ENCODE measurements at regions not wholly inside any gene's neighbourhood (a gene's known extent, or its start where the extent isn't known, plus 50 kb on each side); places are given as distances from the start of the nearest gene placed in this dataset.

DNA sequence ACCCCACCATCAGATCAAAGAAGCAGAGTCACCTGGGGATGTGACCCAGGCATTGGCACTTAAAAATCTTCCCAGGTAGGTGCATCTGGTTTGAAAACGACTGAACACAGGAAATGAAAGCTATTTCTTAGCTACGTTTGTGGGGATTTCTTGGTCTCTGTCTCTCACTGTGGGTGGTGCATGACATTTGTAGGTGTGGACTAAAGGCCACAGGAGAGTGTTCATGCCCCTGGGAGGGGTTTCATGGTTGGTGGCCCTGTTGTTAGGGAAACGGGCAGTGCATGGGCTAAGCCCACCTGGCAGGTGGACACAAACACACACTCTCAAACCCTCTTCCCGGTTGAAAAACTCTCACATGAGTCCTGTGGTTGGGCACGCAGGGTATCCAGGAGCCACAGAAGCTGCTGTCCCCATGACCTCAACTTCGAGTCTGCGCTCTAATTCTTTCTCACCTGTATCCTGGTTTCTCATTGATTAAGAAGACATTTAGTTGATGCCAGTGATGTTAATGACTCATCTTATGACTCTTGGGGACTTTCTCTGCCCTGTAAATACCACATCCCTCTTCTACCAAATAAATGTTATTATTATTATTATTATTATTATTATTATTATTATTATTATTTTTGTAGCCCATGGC, 119.4 kb downstream of the MRPS6 start:
- DNase-seq (ENCODE audit: low read depth in 2 of 2): no peak

DNA sequence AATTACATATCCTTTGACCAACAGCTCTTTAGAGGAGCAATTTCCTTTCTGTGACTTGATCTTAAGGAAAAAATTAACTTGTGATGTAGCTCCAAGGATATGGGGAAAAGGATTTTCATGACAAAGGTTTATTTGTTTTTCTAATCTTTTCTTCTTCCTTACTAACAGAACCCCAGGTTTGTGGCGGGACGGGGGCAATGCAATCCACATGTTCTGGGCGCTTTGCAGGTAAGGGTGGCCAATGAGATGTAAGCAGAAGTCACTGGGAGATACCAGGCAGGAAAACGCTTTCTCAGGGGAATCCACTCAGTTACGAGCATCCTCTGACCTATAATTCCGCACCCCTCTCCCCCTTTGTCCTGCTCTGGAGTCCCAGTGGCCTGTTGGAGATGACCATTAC, 122.0 kb downstream of the MRPS6 start:
- no peak for DNase-seq (ENCODE audit: low read depth in 2 of 2)

DNA sequence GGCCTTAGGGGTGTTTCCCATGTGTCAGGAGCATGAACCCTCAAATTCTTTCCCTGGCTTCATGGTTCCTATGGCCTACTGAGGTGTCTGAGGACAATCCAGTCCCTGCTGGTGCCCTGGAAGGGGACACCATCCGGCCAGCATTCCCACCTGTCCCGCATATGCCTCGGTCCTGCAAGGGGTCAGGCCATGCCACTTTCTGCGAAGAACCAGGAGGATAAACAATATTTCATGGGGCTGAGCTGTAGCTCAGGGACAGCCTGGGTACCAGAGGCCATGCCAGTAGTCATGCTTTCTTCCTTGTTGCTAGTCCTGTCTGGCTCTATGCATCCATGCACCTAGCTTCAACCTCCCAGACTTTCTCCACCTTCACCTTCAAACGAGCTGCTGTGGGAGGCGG, 123.6 kb downstream of the MRPS6 start:
- DNase-seq (ENCODE audit: low read depth in 2 of 2): no peak

- no peak for DNase-seq (ENCODE audit: low read depth in 2 of 2)
Measured at GRCh38 chr21:34197561-34197960, 124.2 kb downstream of the MRPS6 start.

DNA sequence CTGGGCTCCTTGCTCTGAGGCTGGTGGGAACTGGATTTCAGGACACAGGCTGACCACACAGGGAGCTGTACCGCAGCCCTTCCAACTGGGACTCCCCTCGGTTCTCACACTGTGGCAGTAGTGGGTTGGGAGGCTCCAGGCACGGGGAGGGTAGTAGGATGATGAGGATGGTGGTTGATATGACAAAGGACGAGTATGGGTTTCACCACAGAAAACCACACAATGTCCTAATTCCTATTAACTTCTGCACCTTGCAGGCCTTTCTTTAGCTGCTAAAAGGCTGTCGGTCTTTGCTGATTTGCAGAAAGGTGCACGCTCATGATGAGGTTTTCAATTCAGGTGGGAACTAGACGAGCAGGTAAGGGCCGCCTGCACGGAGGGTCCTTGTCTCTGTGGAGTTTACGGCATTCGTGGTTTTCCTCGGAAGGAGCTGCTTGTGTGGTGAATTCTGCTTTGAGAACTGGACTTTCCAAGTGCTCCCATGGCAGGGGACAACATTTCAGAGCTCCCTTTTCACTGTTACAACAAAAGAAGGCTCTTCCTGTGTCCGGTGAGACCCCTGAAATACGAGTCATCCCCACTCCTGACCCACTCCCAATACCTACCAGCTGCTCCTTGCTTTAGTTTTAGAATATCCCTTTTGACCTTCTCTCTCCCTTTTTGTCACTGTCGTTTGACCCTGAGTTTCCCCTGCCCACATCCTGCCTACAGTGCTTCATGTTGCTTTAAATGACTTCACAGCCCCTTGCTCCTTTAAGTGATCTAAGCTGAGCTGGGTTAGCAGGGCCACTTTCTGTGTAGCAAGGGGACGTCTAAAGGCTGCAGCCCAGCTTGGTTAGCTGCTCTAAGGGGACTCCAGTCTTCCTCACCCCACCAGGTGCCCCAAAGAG, 125.1 kb downstream of the MRPS6 start:
- no peak for DNase-seq (ENCODE audit: low read depth in 2 of 2)

GRCh38 chr21:34199121-34199910, 125.9 kb downstream of the MRPS6 start:
- no peak for DNase-seq (ENCODE audit: low read depth in 2 of 2)

- DNase-seq (ENCODE audit: low read depth in 2 of 2): no peak
Measured at GRCh38 chr21:34200288-34200905, 127.0 kb downstream of the MRPS6 start.

DNA sequence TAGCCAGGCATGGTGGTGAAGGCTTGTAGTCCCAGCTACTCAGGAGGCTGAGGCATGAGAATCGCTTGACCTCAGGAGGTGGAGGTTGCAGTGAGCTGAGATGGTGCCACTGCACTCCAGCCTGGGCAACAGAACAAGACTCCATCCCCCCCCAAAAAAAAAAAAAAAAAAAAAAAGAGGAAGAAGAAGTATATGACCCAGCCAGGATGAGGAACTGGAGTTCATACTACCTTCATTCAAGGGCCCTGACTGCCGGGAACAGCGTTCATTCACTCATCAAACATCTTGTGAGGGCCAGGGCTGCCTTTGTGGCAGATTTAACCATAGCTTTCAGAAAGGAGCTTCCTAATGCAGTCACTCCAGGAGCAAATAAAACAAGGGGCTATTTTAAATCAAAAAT, 127.6 kb downstream of the MRPS6 start:
- no peak for DNase-seq (ENCODE audit: low read depth in 2 of 2)

- no peak for DNase-seq (ENCODE audit: low read depth in 2 of 2)
Measured at GRCh38 chr21:34201481-34201858, 128.1 kb downstream of the MRPS6 start.

DNA sequence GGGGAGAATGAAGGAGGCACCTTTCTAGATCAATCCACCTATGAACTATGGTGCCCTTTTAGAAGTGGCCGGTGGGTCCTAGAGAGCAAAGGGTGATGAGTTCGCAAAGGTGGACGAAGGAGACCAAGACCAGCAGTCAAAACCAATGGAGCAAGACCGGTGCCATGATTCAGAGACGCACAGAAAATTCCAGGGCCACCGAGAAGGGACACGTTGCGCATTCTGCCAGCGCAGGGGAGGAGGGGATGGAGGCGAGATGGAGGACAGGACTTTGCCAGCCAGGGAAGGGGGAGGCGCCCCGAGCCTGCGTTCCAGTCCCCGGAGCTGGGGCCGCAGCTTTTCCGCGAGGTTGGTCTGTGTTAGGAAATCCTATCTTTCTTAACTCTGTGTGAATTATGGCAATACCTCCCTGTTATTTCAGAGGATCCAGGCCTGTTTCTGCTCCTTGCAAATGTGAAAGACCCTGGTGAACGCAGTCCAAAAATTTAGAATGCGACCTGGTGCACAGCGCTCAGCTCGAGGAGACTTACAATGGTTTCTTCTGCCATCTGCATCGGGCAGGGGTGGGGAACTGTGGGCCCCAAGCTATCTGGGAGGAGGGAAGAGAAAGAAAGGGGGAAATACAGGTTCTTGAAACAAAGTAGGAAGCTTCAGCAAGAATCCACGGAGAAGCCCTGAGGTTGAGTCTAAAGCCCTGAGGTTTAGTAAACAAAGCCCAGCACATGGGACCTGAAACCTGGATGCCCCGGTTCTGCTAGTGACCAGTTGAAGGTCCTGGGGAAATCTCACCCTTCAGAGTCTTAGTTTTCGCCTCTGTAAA, 129.4 kb downstream of the MRPS6 start:
- DNase-seq (ENCODE audit: low read depth in 2 of 2): no peak

DNA sequence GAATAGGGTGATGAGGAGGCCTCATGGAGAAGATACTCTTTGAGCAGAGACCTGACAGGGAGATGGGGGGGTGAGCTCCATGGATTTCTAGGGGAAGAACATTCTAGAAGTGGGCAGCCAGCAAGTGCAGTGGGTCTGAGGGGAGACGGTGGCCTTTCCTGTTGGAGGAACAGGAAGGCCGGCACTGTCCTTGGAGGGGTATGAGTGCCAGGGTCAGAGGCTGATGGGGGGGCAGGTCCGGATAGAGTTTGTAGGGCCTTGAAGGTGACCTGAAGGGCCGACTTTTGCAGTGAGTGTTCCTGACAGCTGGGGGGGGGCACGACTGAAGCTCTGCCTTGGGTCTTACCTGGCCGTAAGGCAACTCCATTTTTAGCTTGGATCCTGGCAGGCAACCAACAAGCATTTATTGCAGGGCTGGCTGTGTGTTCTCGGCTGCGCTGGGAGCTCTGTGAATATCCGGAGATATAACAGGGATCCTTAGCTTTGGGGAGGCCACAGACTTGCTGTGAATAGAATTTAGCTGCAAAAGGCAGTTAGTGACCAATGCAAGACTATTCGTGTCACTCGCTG, 130.6 kb downstream of the MRPS6 start:
- no peak for DNase-seq (ENCODE audit: low read depth in 2 of 2)

GRCh38 chr21:34204481-34205439, 131.4 kb downstream of the MRPS6 start:
- DNase-seq (ENCODE audit: low read depth in 2 of 2): no peak

- no peak for DNase-seq (ENCODE audit: low read depth in 2 of 2)
Measured at GRCh38 chr21:34205811-34206571, 132.6 kb downstream of the MRPS6 start.

DNA sequence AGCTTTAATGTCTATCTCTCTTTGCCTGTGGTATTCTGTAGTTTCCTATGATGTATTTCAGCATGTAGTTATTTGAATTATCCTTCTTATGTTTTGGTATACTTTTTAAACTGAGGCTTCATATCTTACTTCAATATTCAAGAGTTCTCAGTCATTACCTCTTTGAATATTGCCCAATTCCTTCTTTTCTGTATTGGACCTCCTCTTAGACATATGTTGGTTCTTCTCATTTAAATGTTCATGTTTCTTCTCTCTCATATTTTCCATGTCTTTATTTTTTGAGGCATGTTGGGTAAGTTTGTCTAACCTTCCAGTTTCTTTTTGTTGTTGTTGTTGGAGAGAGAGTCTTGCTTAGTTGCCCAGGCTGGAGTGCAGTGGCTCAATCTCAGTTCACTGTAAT, 140.6 kb downstream of the MRPS6 start:
- no peak for DNase-seq (ENCODE audit: low read depth in 2 of 2)

DNA sequence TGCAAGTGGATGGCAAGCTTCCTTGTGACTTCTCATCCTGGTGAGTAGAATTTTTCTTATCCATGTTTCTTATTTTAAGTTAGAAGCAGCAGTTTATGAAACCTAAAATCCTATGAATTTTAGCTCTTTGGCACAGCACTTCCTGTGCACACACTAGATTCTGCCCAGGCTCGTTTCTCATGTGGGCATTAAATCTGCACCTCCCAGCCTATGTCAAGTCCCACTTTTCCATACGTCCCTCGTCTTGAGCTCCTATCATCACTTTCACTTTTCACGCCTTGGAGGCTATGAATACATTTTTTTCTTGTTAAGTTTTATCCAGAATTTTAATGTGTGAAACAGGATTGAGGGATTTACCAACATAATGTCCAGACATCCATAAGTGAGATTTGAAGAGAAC, 142.1 kb downstream of the MRPS6 start:
- DNase-seq (ENCODE audit: low read depth in 2 of 2): no peak

GRCh38 chr21:34215911-34216717, 142.7 kb downstream of the MRPS6 start:
- DNase-seq (ENCODE audit: low read depth in 2 of 2): no peak

DNA sequence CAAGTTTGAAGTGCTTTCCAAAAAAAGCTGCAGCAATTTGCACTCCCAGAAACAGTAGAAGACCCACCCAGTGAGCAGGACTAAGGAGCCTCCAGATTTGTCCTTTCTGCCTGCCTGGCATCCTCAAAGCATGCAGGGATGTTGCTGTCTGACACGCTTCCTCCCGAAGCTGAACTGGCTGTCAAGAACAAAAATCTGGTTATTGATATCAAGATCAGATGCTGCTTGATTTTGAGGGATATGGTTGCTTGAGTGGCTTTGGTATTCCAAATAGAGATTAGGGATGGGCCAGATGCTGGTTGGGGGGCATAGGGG, 143.3 kb downstream of the MRPS6 start:
- no peak for DNase-seq (ENCODE audit: low read depth in 2 of 2)

- DNase-seq (ENCODE audit: low read depth in 2 of 2): no peak
Measured at GRCh38 chr21:34217263-34217662, 143.9 kb downstream of the MRPS6 start.

Data from activated CD4-positive, alpha-beta T cell treated with anti-CD3 and anti-CD28 coated beads for 24 hours (primary cell).